Fibroblast of pulmonary artery (primary cell): ENCODE measurements at regions not wholly inside any gene's neighbourhood (a gene's known extent, or its start where the extent isn't known, plus 50 kb on each side); places are given as distances from the start of the nearest gene placed in this dataset.
"Not testable (repeated sequence)": the region's sequence is repeated elsewhere in the genome, so short reads cannot be mapped to it uniquely, and the experiment has no call there.

Experiments
- DNase-seq: peaks from one replicate; pipeline ENCODE4 v3.0.0-alpha.2; 2010; ENCODE audit warnings: low read depth
- H3K4me3 ChIP-seq: replicated peaks from 2 replicates; pipeline ENCODE4 v1.5.1; 2011; ENCODE audit warnings: low read depth, mild to moderate bottlenecking, control low read depth, low read length, moderate library complexity
- CTCF ChIP-seq: IDR thresholded peaks from 2 replicates; pipeline ENCODE4 v1.5.1; 2011; ENCODE audit warnings: mild to moderate bottlenecking, control low read depth, low read length, inconsistent platforms; ENCODE audit errors: missing control alignments

GRCh38 chr3:20984594-20985205, 766.3 kb downstream of the ZNF385D start:
- no peak for TF ChIP-seq CTCF
- no peak for DNase-seq
- no peak overlapping the region for H3K4me3 ChIP-seq

GRCh38 chr3:20975188-20975651, 775.8 kb downstream of the ZNF385D start:
- DNase-seq = peak; percentile 3
- no peak for TF ChIP-seq CTCF
- H3K4me3 ChIP-seq = no peak overlapping the region

GRCh38 chr3:20974396-20974795, 776.6 kb downstream of the ZNF385D start:
- TF ChIP-seq CTCF = no peak
- DNase-seq = no peak

GRCh38 chr3:20970807-20971206, 780.2 kb downstream of the ZNF385D start:
- not testable (repeated sequence) for DNase-seq, H3K4me3 ChIP-seq

More at GRCh38 chr3:20974396-20974795, 776.6 kb downstream of the ZNF385D start:
- no peak overlapping the region for H3K4me3 ChIP-seq

- H3K4me3 ChIP-seq = not testable (repeated sequence)
Observed at GRCh38 chr3:20967485-20967884, 781.5 kb upstream of the SGO1 start.

GRCh38 chr3:20958161-20958560, 772.2 kb upstream of the SGO1 start:
- TF ChIP-seq CTCF = no peak
- no peak overlapping the region for H3K4me3 ChIP-seq
- DNase-seq = no peak

More at GRCh38 chr3:20967485-20967884, 781.5 kb upstream of the SGO1 start:
- DNase-seq = not testable (repeated sequence)

- TF ChIP-seq CTCF = no peak
- H3K4me3 ChIP-seq = no peak overlapping the region
- DNase-seq = no peak
Observed at GRCh38 chr3:20945892-20946291, 759.9 kb upstream of the SGO1 start.

GRCh38 chr3:20935791-20936190, 749.8 kb upstream of the SGO1 start:
- no peak for DNase-seq
- TF ChIP-seq CTCF = no peak

More at GRCh38 chr3:20935791-20936190, 749.8 kb upstream of the SGO1 start:
- H3K4me3 ChIP-seq = no peak overlapping the region
